Adrenal gland (tissue), 9 donors: ENCODE measurements at regions not wholly inside any gene's neighbourhood (a gene's known extent, or its start where the extent isn't known, plus 50 kb on each side); places are given as distances from the start of the nearest gene placed in this dataset.

ENCODE experiments used
- DNase-seq, 7 donors: peaks; one replicate each; pipeline ENCODE4 v3.0.0-alpha.2; 2019 to 2020
- H3K27ac ChIP-seq, 5 donors: fragments of 200-600 bp; sonication (generic) in 4 of 5; 1 replicate in 3 of 5; 2 replicates in 2 of 5; pipeline versions ENCODE4 v1.5.1 to v1.8.0; 2016 to 2020; ENCODE audit warnings: mild to moderate bottlenecking in 1 of 5
- H3K27me3 ChIP-seq: fragments of 200-600 bp; 2 replicates; pipeline ENCODE4 v1.8.0; 2021
- H3K36me3 ChIP-seq, 2 donors: fragments of 200-600 bp; replicated peaks in 1 of 2; 1 replicate in 1 of 2; 2 replicates in 1 of 2; pipeline versions ENCODE4 v1.5.1 to v1.8.0; 2018 to 2022
- H3K4me1 ChIP-seq, 2 donors: fragments of 200-600 bp; replicated peaks in 1 of 2; 1 replicate in 1 of 2; 2 replicates in 1 of 2; pipeline versions ENCODE4 v1.5.1 to v1.8.0; 2018 to 2021
- H3K4me3 ChIP-seq, 4 donors: fragments of 200-600 bp; sonication (generic) in 3 of 4; one replicate each; pipeline ENCODE4 v1.5.1; 2016 to 2018
- H3K9me3 ChIP-seq, 3 donors: fragments of 200-600 bp; sonication (generic) in 1 of 3; replicated peaks in 1 of 3; 1 replicate in 2 of 3; 2 replicates in 1 of 3; pipeline versions ENCODE4 v1.5.1 to v1.8.0; 2016 to 2021
- CTCF ChIP-seq, 6 experiments: fragments of 450-650 bp in 4 of 6; fragments of 200-600 bp in 2 of 6; sonication (generic) in 1 of 6; IDR thresholded peaks; 1 replicate in 5 of 6; 2 replicates in 1 of 6; pipeline versions ENCODE4 v1.5.1 to v1.8.0; 2016 to 2021; ENCODE audit warnings: antibody characterized with exemption in 6 of 6, mild to moderate bottlenecking in 2 of 6, moderate library complexity in 1 of 6
- POLR2A ChIP-seq, 2 donors: fragments of 450-650 bp; IDR thresholded peaks; one replicate each; pipeline ENCODE4 v1.6.1; 2017; ENCODE audit warnings: antibody characterized with exemption in 2 of 2, mild to moderate bottlenecking in 2 of 2, moderate library complexity in 1 of 2
- WGBS, 4 donors: extraction: QIAGEN DNeasy Blood & Tissue Kit in 2 of 4; methylation state at CpG; one replicate each; pipeline versions ENCODE4 v1.1.5 to v1.1.7; 2013 to 2017; 5-methylcytosine and 5-hydroxymethylcytosine counted together
- intact Hi-C, 2 donors: fragments of 100-400 bp; cut with DNase I; formaldehyde crosslinking; loops; one replicate each; pipeline versions ENCODE4 v1.14.1 to v1.15.0; 2022 to 2023
- donor health status: healthy with polysubstance abuse.
- donor health status: Bipolar disorder and iron deficiency.
- donor health status: DM: yes; HTN: yes; CAD: no.
- donor health status: DM: no; HTN: no; CAD: no.
- donor health status: DM: no; HTN: no; CAD: no.

- H3K27me3 ChIP-seq: no peaks in the 10 kb centered on the region
- H3K9me3 ChIP-seq: no peaks in the 10 kb centered on the region
- H3K36me3 ChIP-seq: no peaks in the 10 kb centered on the region
- no peak overlapping the region for H3K4me3 ChIP-seq
- TF ChIP-seq CTCF (IDR thresholded peaks at IDR 0.05) (no peak), POLR2A (IDR thresholded peaks at IDR 0.05) (no peak)
- H3K27ac ChIP-seq: no peak overlapping the region
- intact Hi-C loops: no loop called here
- no peak for DNase-seq
- H3K4me1 ChIP-seq: no peaks in the 10 kb centered on the region
Measured at GRCh38 chr4:116561768-116562167, 523.6 kb downstream of the TRAM1L1 start.

GRCh38 chr4:116551806-116552205, 533.6 kb downstream of the TRAM1L1 start:
- intact Hi-C loops: no loop called here
- no peak for DNase-seq
- no peaks in the 10 kb centered on the region for H3K27me3 ChIP-seq
- WGBS, 4 donors: 57 to 86% (median 63%) methylated on average over 1 of the region's 1 CpG
- no peaks in the 10 kb centered on the region for H3K9me3 ChIP-seq
- no peak overlapping the region for H3K27ac ChIP-seq
- H3K4me1 ChIP-seq: no peaks in the 10 kb centered on the region
- TF ChIP-seq CTCF (IDR thresholded peaks at IDR 0.05) (no peak), POLR2A (IDR thresholded peaks at IDR 0.05) (no peak)
- H3K36me3 ChIP-seq: no peaks in the 10 kb centered on the region
- H3K4me3 ChIP-seq: no peak overlapping the region

GRCh38 chr4:116547632-116548031, 537.7 kb downstream of the TRAM1L1 start:
- Histone ChIP-seq H3K36me3 (no peaks in the 10 kb centered on the region), H3K27ac (no peak overlapping the region), H3K27me3 (no peaks in the 10 kb centered on the region), H3K4me1 (no peaks in the 10 kb centered on the region), H3K4me3 (no peak overlapping the region), H3K9me3 (no peaks in the 10 kb centered on the region)
- 85 to 92% (median 91%) methylated on average over 2 of the region's 2 CpGs for WGBS, 4 donors
- intact Hi-C loops: no loop called here
- no peak for TF ChIP-seq CTCF (IDR thresholded peaks at IDR 0.05)
- TF ChIP-seq POLR2A (IDR thresholded peaks at IDR 0.05): no peak
- DNase-seq: no peak

- 85 to 100% (median 94%) methylated on average over 1 of the region's 1 CpG for WGBS, 4 donors
- intact Hi-C loops: no loop called here
- no peaks in the 10 kb centered on the region for H3K27me3 ChIP-seq
- H3K9me3 ChIP-seq: no peaks in the 10 kb centered on the region
- H3K4me1 ChIP-seq: no peaks in the 10 kb centered on the region
- no peak overlapping the region for H3K4me3 ChIP-seq
- DNase-seq: no peak
- no peak for TF ChIP-seq POLR2A (IDR thresholded peaks at IDR 0.05)
- TF ChIP-seq CTCF (IDR thresholded peaks at IDR 0.05): no peak
- H3K27ac ChIP-seq: no peak overlapping the region
- H3K36me3 ChIP-seq: no peaks in the 10 kb centered on the region
Measured at GRCh38 chr4:116546759-116547158, 538.6 kb downstream of the TRAM1L1 start.
